ENCODE measurements at regions not wholly inside any gene's neighbourhood (a gene's known extent, or its start where the extent isn't known, plus 50 kb on each side); places are given as distances from the start of the nearest gene placed in this dataset.

GRCh38 chr22:22403771-22404170 is 104.8 kb downstream of the ZNF280B start:
- TF ChIP-seq CTCF (conservative IDR thresholded peaks at IDR 0.05; ENCODE audit: low read length) (peak; percentile 60), EZH2phosphoT487 (IDR thresholded peaks at IDR 0.05; ENCODE audit: borderline replicate concordance, low read depth, low read length) (no peak)
